ENCODE measurements at regions not wholly inside any gene's neighbourhood (a gene's known extent, or its start where the extent isn't known, plus 50 kb on each side); places are given as distances from the start of the nearest gene placed in this dataset.
A peak's percentile ranks its signal among the peaks of the same experiment; 100 is the strongest.

DNA sequence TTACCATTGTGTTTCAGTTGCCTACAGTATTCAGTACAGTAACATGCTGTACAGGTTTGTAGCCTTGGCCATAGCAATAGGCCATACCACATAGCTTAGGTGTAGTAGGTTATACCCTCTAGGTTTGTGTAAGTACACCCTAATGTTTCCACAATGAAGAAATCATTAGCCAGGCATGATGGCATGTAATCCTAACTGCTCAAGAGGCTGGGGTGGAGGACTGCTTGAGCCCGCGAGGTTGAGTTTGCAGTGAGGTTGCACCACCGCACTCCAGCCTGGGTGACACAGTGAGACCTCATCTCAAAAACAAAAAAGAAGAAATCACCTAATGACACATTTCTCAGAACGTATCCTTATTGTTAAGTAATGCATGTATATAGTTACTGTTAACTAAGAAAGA is 63.2 kb upstream of the KTN1 start:
- no peaks in the 10 kb centered on the region for H3K9me2 ChIP-seq (ENCODE audit: insufficient read depth)
- no peak for ATAC-seq
- ChIA-PET CTCF (no interaction called here), POLR2A (no interaction called here), RAD21 (ENCODE audit: low non-redundant PET in 1 of 2, low total read pairs in 2 of 2, uncharacterized antibody in 2 of 2, unreplicated experiment in 2 of 2) (no interaction called here)
- no peaks in the 10 kb centered on the region for H3K79me2 ChIP-seq (ENCODE audit: insufficient read depth, low read length)
- H3K4me2 ChIP-seq (ENCODE audit: low read length), result no peak overlapping the region
- no peaks in the 10 kb centered on the region for H3K27me3 ChIP-seq (ENCODE audit: insufficient read depth, low read length)
- no peak overlapping the region for H2AFZ ChIP-seq (ENCODE audit: low read depth, low read length, poor library complexity, severe bottlenecking)
- H3K4me3 ChIP-seq (replicated peaks in 1 of 2; ENCODE audit: low read depth in 1 of 2, low read length in 2 of 2), result no peak overlapping the region
- no peaks in the 10 kb centered on the region for H3K9me3 ChIP-seq (ENCODE audit: control insufficient read depth in 1 of 2, insufficient read depth in 1 of 2, low read depth in 1 of 2, low read length in 2 of 2)
- intact Hi-C loops (cut with micrococcal nuclease), result no loop called here
- H4K20me1 ChIP-seq (ENCODE audit: insufficient read depth), result no peaks in the 10 kb centered on the region
- H3K9ac ChIP-seq (ENCODE audit: low read length), result no peak overlapping the region
- H3K27ac ChIP-seq (ENCODE audit: low read depth, low read length), result no peak overlapping the region
- no peak for DNase-seq (ENCODE audit: low read depth, low spot score)
- peaks cover 11 to 21% of the 10 kb centered on the region in 2 experiments; a peak in 3 of 4 replicates for H3K4me1 ChIP-seq (ENCODE audit: control insufficient read depth in 1 of 2, insufficient read depth in 2 of 2, low read length in 2 of 2)
- no TSS peak for BruUV-seq (replicated peaks)
- TF ChIP-seq SP1 (IDR thresholded peaks at IDR 0.05; ENCODE audit: low read depth) (no peak), RAD21 (IDR thresholded peaks at IDR 0.05; ENCODE audit: low read depth) (no peak), CEBPB (IDR thresholded peaks at IDR 0.05; ENCODE audit: low read depth) (no peak), TCF7L2 (IDR thresholded peaks at IDR 0.05; ENCODE audit: borderline replicate concordance, extremely low read depth, insufficient read depth, insufficient read length) (no peak), EZH2phosphoT487 (IDR thresholded peaks at IDR 0.05; ENCODE audit: borderline replicate concordance) (no peak), YY1 (IDR thresholded peaks at IDR 0.05; ENCODE audit: extremely low read depth, insufficient replicate concordance, low read depth, low read length) (no peak), EZH2 (IDR thresholded peaks at IDR 0.05) (no peak), JUND (IDR thresholded peaks at IDR 0.05) (no peak)
- TF ChIP-seq, protein P1, sequence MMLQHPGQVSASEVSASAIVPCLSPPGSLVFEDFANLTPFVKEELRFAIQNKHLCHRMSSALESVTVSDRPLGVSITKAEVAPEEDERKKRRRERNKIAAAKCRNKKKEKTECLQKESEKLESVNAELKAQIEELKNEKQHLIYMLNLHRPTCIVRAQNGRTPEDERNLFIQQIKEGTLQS (IDR thresholded peaks at IDR 0.05), result no peak
- H3K36me3 ChIP-seq (ENCODE audit: control insufficient read depth in 1 of 2, insufficient read depth in 2 of 2, low read length in 2 of 2), result no peaks in the 10 kb centered on the region

DNA sequence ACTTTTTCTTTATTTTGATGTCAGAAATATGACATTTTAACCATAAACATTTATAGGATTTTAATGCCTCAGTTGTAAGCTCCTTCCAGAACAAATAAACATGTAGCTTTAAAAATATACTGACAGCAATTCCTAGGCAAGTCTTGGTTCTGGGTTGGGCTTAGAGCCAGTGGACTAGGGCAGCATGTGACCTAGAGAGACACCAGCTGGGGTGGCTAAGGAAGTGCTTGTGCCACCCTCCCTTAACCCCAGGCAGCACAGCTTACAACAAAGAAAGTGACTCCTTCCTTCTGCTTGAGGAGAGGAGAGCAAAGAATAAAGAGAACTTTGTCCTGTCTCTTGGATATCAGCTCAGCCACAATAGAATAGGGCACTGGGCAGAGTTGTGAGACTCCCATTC is 61.6 kb upstream of the KTN1 start:
- RAD21 ChIA-PET (ENCODE audit: low non-redundant PET in 1 of 2, low total read pairs in 2 of 2, uncharacterized antibody in 2 of 2, unreplicated experiment in 2 of 2), result no interaction called here

More for the DNA sequence above, 61.6 kb upstream of the KTN1 start:
- POLR2A ChIA-PET, result no interaction called here
- no peaks in the 10 kb centered on the region for H3K36me3 ChIP-seq (ENCODE audit: control insufficient read depth in 1 of 2, insufficient read depth in 2 of 2, low read length in 2 of 2)
- no peak overlapping the region for H2AFZ ChIP-seq (ENCODE audit: low read depth, low read length, poor library complexity, severe bottlenecking)
- H3K79me2 ChIP-seq (ENCODE audit: insufficient read depth, low read length), result no peaks in the 10 kb centered on the region
- no peak for DNase-seq (ENCODE audit: low read depth, low spot score)
- peaks cover 11 to 21% of the 10 kb centered on the region in 2 experiments; a peak in 3 of 4 replicates for H3K4me1 ChIP-seq (ENCODE audit: control insufficient read depth in 1 of 2, insufficient read depth in 2 of 2, low read length in 2 of 2)
- no peaks in the 10 kb centered on the region for H4K20me1 ChIP-seq (ENCODE audit: insufficient read depth)
- CTCF ChIA-PET, result interaction anchor here (2.1 kb wide), 1 partner anchor 72 kb away, joined by 6 read pairs; no protein-coding TSS in a partner anchor
- H3K27ac ChIP-seq (ENCODE audit: low read depth, low read length), result no peak overlapping the region
- no peaks in the 10 kb centered on the region for H3K9me2 ChIP-seq (ENCODE audit: insufficient read depth)
- H3K4me2 ChIP-seq (ENCODE audit: low read length), result no peak overlapping the region
- no peak overlapping the region for H3K9ac ChIP-seq (ENCODE audit: low read length)
- H3K27me3 ChIP-seq (ENCODE audit: insufficient read depth, low read length), result no peaks in the 10 kb centered on the region
- no peak for ATAC-seq
- intact Hi-C loops (cut with micrococcal nuclease), result no loop called here
- no peaks in the 10 kb centered on the region for H3K9me3 ChIP-seq (ENCODE audit: control insufficient read depth in 1 of 2, insufficient read depth in 1 of 2, low read depth in 1 of 2, low read length in 2 of 2)
- BruUV-seq (replicated peaks), result no TSS peak
- TF ChIP-seq, protein P2, sequence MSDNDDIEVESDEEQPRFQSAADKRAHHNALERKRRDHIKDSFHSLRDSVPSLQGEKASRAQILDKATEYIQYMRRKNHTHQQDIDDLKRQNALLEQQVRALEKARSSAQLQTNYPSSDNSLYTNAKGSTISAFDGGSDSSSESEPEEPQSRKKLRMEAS (IDR thresholded peaks at IDR 0.05), result no peak
- TF ChIP-seq RAD21 (IDR thresholded peaks at IDR 0.05; ENCODE audit: low read depth), result 0 out of 2 replicates have a peak, but pooled peaks have one; percentile 14
- H3K4me3 ChIP-seq (replicated peaks in 1 of 2; ENCODE audit: low read depth in 1 of 2, low read length in 2 of 2), result no peak overlapping the region
